Right hindlimb (tissue), 1 donor: ENCODE measurements at regions not wholly inside any gene's neighbourhood (a gene's known extent, or its start where the extent isn't known, plus 50 kb on each side); places are given as distances from the start of the nearest gene placed in this dataset.

Source experiments
- DNase-seq: peaks from one replicate; pipeline ENCODE4 v3.0.0-alpha.2; 2018

GRCh38 chr1:106944721-106945120 lies 111.8 kb upstream of the PRMT6 start:
- DNase-seq, result no peak

- DNase-seq, result no peak
Measured at GRCh38 chr1:106952776-106953175, 103.7 kb upstream of the PRMT6 start.

- DNase-seq, result no peak
Measured at GRCh38 chr1:106954661-106955229, 101.7 kb upstream of the PRMT6 start.

GRCh38 chr1:106956721-106957120 lies 99.8 kb upstream of the PRMT6 start:
- peak; percentile 37 for DNase-seq

GRCh38 chr1:106957795-106958194 lies 98.7 kb upstream of the PRMT6 start:
- DNase-seq, result no peak

GRCh38 chr1:106960412-106960811 lies 96.1 kb upstream of the PRMT6 start:
- DNase-seq, result no peak

- DNase-seq, result no peak
Measured at GRCh38 chr1:106961646-106962045, 94.8 kb upstream of the PRMT6 start.

GRCh38 chr1:106962591-106962990 lies 93.9 kb upstream of the PRMT6 start:
- no peak for DNase-seq

- no peak for DNase-seq
Measured at GRCh38 chr1:106964495-106964894, 92.0 kb upstream of the PRMT6 start.

- no peak for DNase-seq
Measured at GRCh38 chr1:106968644-106969043, 87.8 kb upstream of the PRMT6 start.

GRCh38 chr1:106969731-106970130 lies 86.7 kb upstream of the PRMT6 start:
- DNase-seq, result no peak

GRCh38 chr1:106972074-106972473 lies 84.4 kb upstream of the PRMT6 start:
- DNase-seq, result no peak

GRCh38 chr1:106975944-106976343 lies 80.5 kb upstream of the PRMT6 start:
- no peak for DNase-seq

GRCh38 chr1:106978477-106979322 lies 77.8 kb upstream of the PRMT6 start:
- no peak for DNase-seq

- DNase-seq, result no peak
Measured at GRCh38 chr1:106979371-106979770, 77.1 kb upstream of the PRMT6 start.

GRCh38 chr1:106980121-106980520 lies 76.4 kb upstream of the PRMT6 start:
- DNase-seq, result no peak

- DNase-seq, result no peak
Measured at GRCh38 chr1:106984801-106985200, 71.7 kb upstream of the PRMT6 start.

- no peak for DNase-seq
Measured at GRCh38 chr1:106986603-106987002, 69.9 kb upstream of the PRMT6 start.

GRCh38 chr1:106995970-106996369 lies 60.5 kb upstream of the PRMT6 start:
- no peak for DNase-seq

GRCh38 chr1:106998431-106999002 lies 58.0 kb upstream of the PRMT6 start:
- DNase-seq, result no peak

GRCh38 chr1:107000902-107001301 lies 55.6 kb upstream of the PRMT6 start:
- DNase-seq, result peak; percentile 24

GRCh38 chr1:107003972-107004371 lies 52.5 kb upstream of the PRMT6 start:
- DNase-seq, result no peak

- DNase-seq, result no peak
Measured at GRCh38 chr1:107004421-107004820, 52.1 kb upstream of the PRMT6 start.
